Gastroesophageal sphincter (tissue), 4 donors: ENCODE measurements at regions not wholly inside any gene's neighbourhood (a gene's known extent, or its start where the extent isn't known, plus 50 kb on each side); places are given as distances from the start of the nearest gene placed in this dataset.

Experiments
- ATAC-seq: fragments of 150-250 bp; one replicate; pipeline ENCODE4 v1.9.1; 2016; ENCODE audit warnings: mild to moderate bottlenecking, moderate library complexity
- H3K27ac ChIP-seq, 4 donors: fragments of 200-600 bp; sonication (generic) in 3 of 4; 1 replicate in 3 of 4; 2 replicates in 1 of 4; pipeline ENCODE4 v1.5.1; 2016 to 2019
- H3K27me3 ChIP-seq: fragments of 200-600 bp; sonication (generic); one replicate; pipeline ENCODE4 v1.5.1; 2019
- H3K36me3 ChIP-seq, 2 donors: fragments of 200-600 bp; sonication (generic); one replicate each; pipeline ENCODE4 v1.5.1; 2019; ENCODE audit warnings: control low read depth in 1 of 2
- H3K4me1 ChIP-seq, 3 donors: fragments of 200-600 bp; sonication (generic); 1 replicate in 2 of 3; 2 replicates in 1 of 3; pipeline ENCODE4 v1.5.1; 2016 to 2019; ENCODE audit warnings: control low read depth in 2 of 3
- H3K4me3 ChIP-seq, 2 donors: fragments of 200-600 bp; sonication (generic); one replicate each; pipeline ENCODE4 v1.5.1; 2019; ENCODE audit warnings: mild to moderate bottlenecking in 1 of 2, moderate library complexity in 1 of 2
- H3K9me3 ChIP-seq, 3 donors: fragments of 200-600 bp; sonication (generic); one replicate each; pipeline ENCODE4 v1.5.1; 2017 to 2019; ENCODE audit warnings: control low read depth in 2 of 3
- CTCF ChIP-seq, 4 experiments: fragments of 200-600 bp in 2 of 4; fragments of 450-650 bp in 2 of 4; sonication (generic) in 1 of 4; IDR thresholded peaks; one replicate each; pipeline ENCODE4 v1.5.1; 2017 to 2019; ENCODE audit warnings: antibody characterized with exemption in 4 of 4, mild to moderate bottlenecking in 2 of 4, moderate library complexity in 2 of 4
- EP300 ChIP-seq: sonication (generic); formaldehyde crosslinking; IDR thresholded peaks from one replicate; pipeline ENCODE4 v1.6.1; 2017; ENCODE audit warnings: antibody characterized with exemption, mild to moderate bottlenecking
- POLR2A ChIP-seq, 2 donors: fragments of 450-650 bp; IDR thresholded peaks; one replicate each; pipeline ENCODE4 v1.6.1; 2017; ENCODE audit warnings: antibody characterized with exemption in 2 of 2, mild to moderate bottlenecking in 2 of 2, moderate library complexity in 1 of 2
- POLR2AphosphoS5 ChIP-seq: sonication (generic); formaldehyde crosslinking; IDR thresholded peaks from one replicate; pipeline ENCODE4 v1.6.1; 2017; ENCODE audit warnings: antibody characterized with exemption
- WGBS, 2 donors: methylation state at CpG; one replicate each; pipeline ENCODE4 v1.1.5; 2018; ENCODE audit warnings: low coverage in 1 of 2; 5-methylcytosine and 5-hydroxymethylcytosine counted together

- no peak overlapping the region for H3K4me3 ChIP-seq
- TF ChIP-seq POLR2AphosphoS5: no peak
- no peak for TF ChIP-seq EP300
- no peak for TF ChIP-seq POLR2A (IDR thresholded peaks at IDR 0.05)
- TF ChIP-seq CTCF (IDR thresholded peaks at IDR 0.05): no peak
- H3K27me3 ChIP-seq: no peaks in the 10 kb centered on the region
- no peak for ATAC-seq
- H3K36me3 ChIP-seq: no peaks in the 10 kb centered on the region
- no peaks in the 10 kb centered on the region for H3K4me1 ChIP-seq
- H3K9me3 ChIP-seq: no peaks in the 10 kb centered on the region
- 60 to 100% methylated on average over 2 to 3 of the region's 3 CpGs for WGBS, 2 donors
- no peak overlapping the region for H3K27ac ChIP-seq
Observed at GRCh38 chr3:40867797-40868196, 331.5 kb upstream of the CTNNB1 start.

GRCh38 chr3:40869013-40869412, 330.3 kb upstream of the CTNNB1 start:
- no peak for TF ChIP-seq POLR2AphosphoS5
- TF ChIP-seq POLR2A (IDR thresholded peaks at IDR 0.05): no peak
- TF ChIP-seq EP300: no peak
- TF ChIP-seq CTCF (IDR thresholded peaks at IDR 0.05): no peak
- Histone ChIP-seq H3K4me3 (no peak overlapping the region), H3K4me1 (no peaks in the 10 kb centered on the region), H3K27me3 (no peaks in the 10 kb centered on the region), H3K9me3 (no peaks in the 10 kb centered on the region), H3K36me3 (no peaks in the 10 kb centered on the region), H3K27ac (no peak overlapping the region)
- ATAC-seq: no peak
- 46 to 67% methylated on average over 1 to 3 of the region's 4 CpGs for WGBS, 2 donors

GRCh38 chr3:40869939-40870338, 329.4 kb upstream of the CTNNB1 start:
- Histone ChIP-seq H3K4me3 (no peak overlapping the region), H3K9me3 (no peaks in the 10 kb centered on the region), H3K4me1 (no peaks in the 10 kb centered on the region), H3K27me3 (no peaks in the 10 kb centered on the region), H3K27ac (no peak overlapping the region), H3K36me3 (no peaks in the 10 kb centered on the region)
- 73% methylated on average over 1 of the region's 2 CpGs; no CpG with 5 or more reads in 1 of the 2 donors for WGBS, 2 donors
- TF ChIP-seq CTCF (IDR thresholded peaks at IDR 0.05) (no peak), POLR2AphosphoS5 (no peak), POLR2A (IDR thresholded peaks at IDR 0.05) (no peak), EP300 (no peak)
- no peak for ATAC-seq

GRCh38 chr3:40871394-40871793, 327.9 kb upstream of the CTNNB1 start:
- no peaks in the 10 kb centered on the region for H3K36me3 ChIP-seq
- 39 to 100% methylated on average over 1 to 2 of the region's 4 CpGs for WGBS, 2 donors
- H3K27me3 ChIP-seq: no peaks in the 10 kb centered on the region
- TF ChIP-seq POLR2A (IDR thresholded peaks at IDR 0.05) (no peak), CTCF (IDR thresholded peaks at IDR 0.05) (no peak), POLR2AphosphoS5 (no peak), EP300 (no peak)
- no peaks in the 10 kb centered on the region for H3K9me3 ChIP-seq
- H3K4me1 ChIP-seq: peaks cover 0 to 7% (median 0%) of the 10 kb centered on the region in 3 donors
- no peak overlapping the region for H3K4me3 ChIP-seq
- no peak overlapping the region for H3K27ac ChIP-seq
- ATAC-seq: no peak

- ATAC-seq: no peak
- Histone ChIP-seq H3K27ac (no peak overlapping the region), H3K27me3 (no peaks in the 10 kb centered on the region), H3K4me1 (peaks cover 5 to 17% (median 6%) of the 10 kb centered on the region in 3 donors), H3K4me3 (no peak overlapping the region), H3K36me3 (no peaks in the 10 kb centered on the region), H3K9me3 (no peaks in the 10 kb centered on the region)
- no peak for TF ChIP-seq POLR2A (IDR thresholded peaks at IDR 0.05)
- TF ChIP-seq POLR2AphosphoS5: no peak
- TF ChIP-seq EP300: no peak
- no peak for TF ChIP-seq CTCF (IDR thresholded peaks at IDR 0.05)
- WGBS, 2 donors: 78 to 89% methylated on average over 3 to 6 of the region's 6 CpGs
Observed at GRCh38 chr3:40872258-40872920, 326.9 kb upstream of the CTNNB1 start.
